ENCODE measurements at regions not wholly inside any gene's neighbourhood (a gene's known extent, or its start where the extent isn't known, plus 50 kb on each side); places are given as distances from the start of the nearest gene placed in this dataset.
"Not testable (repeated sequence)": the region's sequence is repeated elsewhere in the genome, so short reads cannot be mapped to it uniquely, and the experiment has no call there.

- H3K27me3 Mint-ChIP-seq; CTCF ChIA-PET; POLR2A ChIA-PET; H3K4me3 Mint-ChIP-seq; H3K36me3 Mint-ChIP-seq (ENCODE audit: low read depth); ATAC-seq; intact Hi-C loops (cut with DNase I, micrococcal nuclease); H3K9me3 Mint-ChIP-seq (ENCODE audit: low read depth); H3K27ac Mint-ChIP-seq; H3K4me1 Mint-ChIP-seq; DNase-seq: not testable (repeated sequence)
These were observed 183.2 kb upstream of the IPO5 start for GRCh38 chr13:97770231-97770630.

- H3K9me3 Mint-ChIP-seq (ENCODE audit: low read depth); ATAC-seq; CTCF ChIA-PET; H3K36me3 Mint-ChIP-seq (ENCODE audit: low read depth); DNase-seq; H3K27me3 Mint-ChIP-seq; H3K4me1 Mint-ChIP-seq; intact Hi-C loops (cut with DNase I, micrococcal nuclease); H3K4me3 Mint-ChIP-seq; H3K27ac Mint-ChIP-seq; POLR2A ChIA-PET: not testable (repeated sequence)
These were observed 181.0 kb upstream of the IPO5 start for GRCh38 chr13:97772466-97772865.

- DNase-seq; H3K36me3 Mint-ChIP-seq (ENCODE audit: low read depth); H3K9me3 Mint-ChIP-seq (ENCODE audit: low read depth); POLR2A ChIA-PET; H3K27me3 Mint-ChIP-seq; intact Hi-C loops (cut with DNase I, micrococcal nuclease); H3K4me1 Mint-ChIP-seq; H3K27ac Mint-ChIP-seq; ATAC-seq; H3K4me3 Mint-ChIP-seq; CTCF ChIA-PET: not testable (repeated sequence)
These were observed 178.9 kb upstream of the IPO5 start for GRCh38 chr13:97774391-97775100.

GRCh38 chr13:97780486-97780885 is 173.0 kb upstream of the IPO5 start:
- Mint-ChIP-seq H3K4me1 (no peaks in the 10 kb centered on the region), H3K36me3 (ENCODE audit: low read depth) (no peaks in the 10 kb centered on the region), H3K27ac (no peak overlapping the region), H3K27me3 (peaks cover 4% of the 10 kb centered on the region), H3K4me3 (no peak overlapping the region), H3K9me3 (ENCODE audit: low read depth) (peaks cover 3% of the 10 kb centered on the region)
- CTCF ChIA-PET: no interaction called here
- DNase-seq: no peak
- no peak for ATAC-seq
- POLR2A ChIA-PET: no interaction called here
- intact Hi-C loops (cut with DNase I, micrococcal nuclease): no loop called here

GRCh38 chr13:97781891-97782305 is 171.6 kb upstream of the IPO5 start:
- ATAC-seq (no peak), DNase-seq (no peak)
- Mint-ChIP-seq H3K4me1 (no peaks in the 10 kb centered on the region), H3K9me3 (ENCODE audit: low read depth) (peaks cover 2% of the 10 kb centered on the region), H3K4me3 (no peak overlapping the region), H3K36me3 (ENCODE audit: low read depth) (no peaks in the 10 kb centered on the region), H3K27ac (no peak overlapping the region), H3K27me3 (peaks cover 4% of the 10 kb centered on the region)
- intact Hi-C loops (cut with DNase I, micrococcal nuclease): no loop called here
- CTCF ChIA-PET: no interaction called here
- POLR2A ChIA-PET: no interaction called here

- Mint-ChIP-seq H3K27ac (no peak overlapping the region), H3K27me3 (peaks cover 3% of the 10 kb centered on the region), H3K4me3 (no peak overlapping the region), H3K9me3 (ENCODE audit: low read depth) (peaks cover 2% of the 10 kb centered on the region), H3K36me3 (ENCODE audit: low read depth) (no peaks in the 10 kb centered on the region), H3K4me1 (no peaks in the 10 kb centered on the region)
- ChIA-PET POLR2A (no interaction called here), CTCF (interaction anchor here (0.6 kb wide), 1 partner anchor 644 kb away, joined by 4 read pairs; no protein-coding TSS in a partner anchor)
- intact Hi-C loops (cut with DNase I, micrococcal nuclease): no loop called here
- DNase-seq: no peak
- no peak for ATAC-seq
These were observed 167.0 kb upstream of the IPO5 start for GRCh38 chr13:97786510-97786909.

- Mint-ChIP-seq H3K27ac (no peak overlapping the region), H3K9me3 (ENCODE audit: low read depth) (peaks cover 21% of the 10 kb centered on the region), H3K27me3 (peaks cover 13% of the 10 kb centered on the region), H3K4me3 (no peak overlapping the region), H3K36me3 (ENCODE audit: low read depth) (no peaks in the 10 kb centered on the region), H3K4me1 (no peaks in the 10 kb centered on the region)
- no peak for DNase-seq
- ChIA-PET POLR2A (no interaction called here), CTCF (interaction anchor here (0.6 kb wide), 1 partner anchor 437 kb away, joined by 5 read pairs; no protein-coding TSS in a partner anchor)
- ATAC-seq: no peak
- intact Hi-C loops (cut with DNase I, micrococcal nuclease): no loop called here
These were observed 155.9 kb upstream of the IPO5 start for GRCh38 chr13:97797553-97797952.

- no peaks in the 10 kb centered on the region for H3K36me3 Mint-ChIP-seq (ENCODE audit: low read depth)
- no peaks in the 10 kb centered on the region for H3K4me1 Mint-ChIP-seq
These were observed 155.2 kb upstream of the IPO5 start for GRCh38 chr13:97798171-97798821.

GRCh38 chr13:97798836-97799235 is 154.6 kb upstream of the IPO5 start:
- H3K36me3 Mint-ChIP-seq (ENCODE audit: low read depth): no peaks in the 10 kb centered on the region
- peaks cover 19% of the 10 kb centered on the region for H3K27me3 Mint-ChIP-seq
- ChIA-PET CTCF (interaction anchor here (0.7 to 1.2 kb wide), 2 partner anchors 384 to 549 kb away, joined by 3 to 4 read pairs; no protein-coding TSS in a partner anchor), POLR2A (no interaction called here)
- ATAC-seq: no peak
- intact Hi-C loops (cut with DNase I, micrococcal nuclease): no loop called here
- H3K4me1 Mint-ChIP-seq: no peaks in the 10 kb centered on the region
- DNase-seq: no peak
- peaks cover 20% of the 10 kb centered on the region for H3K9me3 Mint-ChIP-seq (ENCODE audit: low read depth)
- no peak overlapping the region for H3K4me3 Mint-ChIP-seq
- no peak overlapping the region for H3K27ac Mint-ChIP-seq

More at GRCh38 chr13:97798171-97798821, 155.2 kb upstream of the IPO5 start:
- intact Hi-C loops (cut with DNase I, micrococcal nuclease): no loop called here
- Mint-ChIP-seq H3K27ac (no peak overlapping the region), H3K4me3 (no peak overlapping the region), H3K9me3 (ENCODE audit: low read depth) (peaks cover 18% of the 10 kb centered on the region), H3K27me3 (peaks cover 14% of the 10 kb centered on the region)
- ChIA-PET POLR2A (no interaction called here), CTCF (interaction anchor here (0.6 kb wide), 1 partner anchor 651 kb away, joined by 4 read pairs; no protein-coding TSS in a partner anchor)
- DNase-seq (no peak), ATAC-seq (no peak)

- Mint-ChIP-seq H3K27ac (no peak overlapping the region), H3K27me3 (peaks cover 27% of the 10 kb centered on the region), H3K4me3 (no peak overlapping the region), H3K36me3 (ENCODE audit: low read depth) (no peaks in the 10 kb centered on the region), H3K9me3 (ENCODE audit: low read depth) (peaks cover 5% of the 10 kb centered on the region), H3K4me1 (no peaks in the 10 kb centered on the region)
- ATAC-seq: no peak
- POLR2A ChIA-PET: no interaction called here
- DNase-seq: no peak
- intact Hi-C loops (cut with DNase I, micrococcal nuclease): no loop called here
- CTCF ChIA-PET: interaction anchor here (0.7 kb wide), 1 partner anchor 12 kb away, joined by 3 read pairs; no protein-coding TSS in a partner anchor
These were observed 151.3 kb upstream of the IPO5 start for GRCh38 chr13:97802213-97802612.

GRCh38 chr13:97809576-97809975 is 143.9 kb upstream of the IPO5 start:
- POLR2A ChIA-PET: no interaction called here
- Mint-ChIP-seq H3K27me3 (peaks cover 18% of the 10 kb centered on the region), H3K4me3 (no peak overlapping the region), H3K27ac (no peak overlapping the region), H3K9me3 (ENCODE audit: low read depth) (no peaks in the 10 kb centered on the region), H3K36me3 (ENCODE audit: low read depth) (no peaks in the 10 kb centered on the region), H3K4me1 (no peaks in the 10 kb centered on the region)
- intact Hi-C loops (cut with DNase I, micrococcal nuclease): no loop called here
- CTCF ChIA-PET: interaction anchor here (0.7 to 1.0 kb wide), 2 partner anchors 10 to 1250 kb away, joined by 3 read pairs; no protein-coding TSS in a partner anchor
- no peak for DNase-seq
- ATAC-seq: no peak

GRCh38 chr13:97810152-97810551 is 143.3 kb upstream of the IPO5 start:
- no peaks in the 10 kb centered on the region for H3K9me3 Mint-ChIP-seq (ENCODE audit: low read depth)
- ChIA-PET CTCF (interaction anchor here (1.0 kb wide), 1 partner anchor 10 kb away, joined by 3 read pairs; no protein-coding TSS in a partner anchor), POLR2A (no interaction called here)
- ATAC-seq: no peak
- H3K27me3 Mint-ChIP-seq: peaks cover 18% of the 10 kb centered on the region
- H3K27ac Mint-ChIP-seq: no peak overlapping the region
- DNase-seq: no peak
- no peaks in the 10 kb centered on the region for H3K36me3 Mint-ChIP-seq (ENCODE audit: low read depth)
- intact Hi-C loops (cut with DNase I, micrococcal nuclease): no loop called here
- no peaks in the 10 kb centered on the region for H3K4me1 Mint-ChIP-seq
- no peak overlapping the region for H3K4me3 Mint-ChIP-seq

Measured in activated CD4-positive, alpha-beta T cell treated with anti-CD3 and anti-CD28 coated beads for 36 hours (primary cell).